ENCODE measurements at regions not wholly inside any gene's neighbourhood (a gene's known extent, or its start where the extent isn't known, plus 50 kb on each side); places are given as distances from the start of the nearest gene placed in this dataset.

- Histone ChIP-seq H3K9me3 (replicated peaks; ENCODE audit: control insufficient read depth, insufficient read depth, low read length) (no peaks in the 10 kb centered on the region), H3K27ac (ENCODE audit: control insufficient read depth, insufficient read depth) (no peak overlapping the region), H3K27me3 (replicated peaks in 1 of 2; ENCODE audit: control insufficient read depth in 2 of 2, insufficient read depth in 2 of 2, low read length in 1 of 2) (no peaks in the 10 kb centered on the region), H3K36me3 (ENCODE audit: control insufficient read depth in 2 of 2, insufficient read depth in 2 of 2, low read length in 1 of 2) (no peaks in the 10 kb centered on the region), H3K4me3 (no peak overlapping the region), H3K79me2 (ENCODE audit: control insufficient read depth, insufficient read depth, low read length) (no peaks in the 10 kb centered on the region), H3K9ac (ENCODE audit: control insufficient read depth, insufficient read depth, low read length) (no peak overlapping the region), H4K20me1 (ENCODE audit: control insufficient read depth, insufficient read depth) (no peaks in the 10 kb centered on the region), H3K4me1 (ENCODE audit: control insufficient read depth, insufficient read depth, low read length) (no peaks in the 10 kb centered on the region), H2AFZ (ENCODE audit: control insufficient read depth, low read depth, low read length) (no peak overlapping the region), H3K4me2 (ENCODE audit: control insufficient read depth, insufficient read depth) (no peak overlapping the region)
- BruUV-seq (replicated peaks), result no TSS peak
- ChIA-PET POLR2A (no interaction called here), CTCF (no interaction called here), RAD21 (ENCODE audit: unreplicated experiment) (no interaction called here), SMC1A (ENCODE audit: uncharacterized antibody, unreplicated experiment) (no interaction called here)
- WGBS (ENCODE audit: insufficient coverage, insufficient replicate concordance, low lambda C conversion rate, missing lambda C conversion rate), result 0% methylated on average over 3 of the region's 3 CpGs
- in situ Hi-C loops (cut with MboI) (no loop called here), intact Hi-C loops (cut with micrococcal nuclease; ENCODE audit: unreplicated experiment) (no loop called here)
- no peak for TF ChIP-seq ZNF622 (IDR thresholded peaks at IDR 0.05)
- TF ChIP-seq ASH2L (IDR thresholded peaks at IDR 0.05; ENCODE audit: borderline replicate concordance, low read depth), result no peak
- TF ChIP-seq PAX8 (IDR thresholded peaks at IDR 0.05), result no peak
- no peak for TF ChIP-seq ZNF384 (IDR thresholded peaks at IDR 0.05; ENCODE audit: borderline replicate concordance, low read depth, low read length)
- TF ChIP-seq RAD21 (IDR thresholded peaks at IDR 0.05; ENCODE audit: insufficient read depth, low read depth, low read length), result no peak
- TF ChIP-seq E2F8 (IDR thresholded peaks at IDR 0.05; ENCODE audit: low read depth, partially characterized antibody), result no peak
- no peak for TF ChIP-seq ETV6 (conservative IDR thresholded peaks at IDR 0.05 in 1 of 2, IDR thresholded peaks at IDR 0.05 in 1 of 2; ENCODE audit: borderline replicate concordance in 1 of 2, low read depth in 1 of 2)
- no peak for TF ChIP-seq CREB1 (IDR thresholded peaks at IDR 0.05; ENCODE audit: low read depth)
- no peak for TF ChIP-seq POLR2AphosphoS5 (IDR thresholded peaks at IDR 0.05; ENCODE audit: low read length)
- no peak for TF ChIP-seq STAT3 (IDR thresholded peaks at IDR 0.05; ENCODE audit: low read depth, low read length)
- no peak for TF ChIP-seq POLR2A (IDR thresholded peaks at IDR 0.05; ENCODE audit: low read depth, low read length)
- no peak for TF ChIP-seq YBX1 (IDR thresholded peaks at IDR 0.05)
- no peak for TF ChIP-seq TAF1 (IDR thresholded peaks at IDR 0.05; ENCODE audit: borderline replicate concordance, low read depth, low read length)
- TF ChIP-seq WRNIP1 (IDR thresholded peaks at IDR 0.05; ENCODE audit: borderline replicate concordance, low read depth, low read length), result no peak
- no peak for FAIRE-seq
- DNase-seq (ENCODE audit: low read depth, low spot score), result no peak
- no peak for ATAC-seq
These were observed 1180.0 kb upstream of the TENM3 start for GRCh38 chr4:181063212-181063611.

Measured in GM12878 (cell line).